Tibial artery (tissue), 4 donors: ENCODE measurements at regions not wholly inside any gene's neighbourhood (a gene's known extent, or its start where the extent isn't known, plus 50 kb on each side); places are given as distances from the start of the nearest gene placed in this dataset.
"Not testable (repeated sequence)": the region's sequence is repeated elsewhere in the genome, so short reads cannot be mapped to it uniquely, and the experiment has no call there.

Source experiments
- DNase-seq, 2 donors: peaks; one replicate each; pipeline ENCODE4 v3.0.0-alpha.2; 2019
- H3K27ac ChIP-seq, 2 donors: fragments of 200-600 bp; sonication (generic) in 1 of 2; 1 replicate in 1 of 2; 2 replicates in 1 of 2; pipeline ENCODE4 v1.5.1; 2018 to 2019; ENCODE audit warnings: mild to moderate bottlenecking in 1 of 2
- H3K27me3 ChIP-seq, 2 donors: fragments of 200-600 bp; sonication (generic) in 1 of 2; one replicate each; pipeline versions ENCODE4 v1.5.1 to v1.6.0; 2016 to 2019
- H3K36me3 ChIP-seq, 3 donors: fragments of 200-600 bp; sonication (generic) in 2 of 3; one replicate each; pipeline ENCODE4 v1.5.1; 2016 to 2019; ENCODE audit warnings: mild to moderate bottlenecking in 2 of 3
- H3K4me1 ChIP-seq, 4 donors: fragments of 200-600 bp; sonication (generic) in 2 of 4; 1 replicate in 3 of 4; 2 replicates in 1 of 4; pipeline ENCODE4 v1.5.1; 2016 to 2019
- H3K4me3 ChIP-seq, 2 donors: fragments of 200-600 bp; sonication (generic) in 1 of 2; 1 replicate in 1 of 2; 2 replicates in 1 of 2; pipeline ENCODE4 v1.5.1; 2018 to 2019; ENCODE audit warnings: mild to moderate bottlenecking in 2 of 2
- H3K9me3 ChIP-seq, 3 donors: fragments of 200-600 bp; sonication (generic) in 1 of 3; one replicate each; pipeline ENCODE4 v1.5.1; 2016 to 2019
- CTCF ChIP-seq, 2 experiments: fragments of 200-600 bp in 1 of 2; fragments of 450-650 bp in 1 of 2; IDR thresholded peaks; one replicate each; pipeline ENCODE4 v1.5.1; 2017 to 2019; ENCODE audit warnings: antibody characterized with exemption in 2 of 2, mild to moderate bottlenecking in 1 of 2, moderate library complexity in 1 of 2
- intact Hi-C: fragments of 100-400 bp; cut with DNase I; formaldehyde crosslinking; loops from one replicate; pipeline ENCODE4 v1.15.0; 2023; ENCODE audit warnings: low total_unique reads

- Histone ChIP-seq H3K36me3 (no peaks in the 10 kb centered on the region), H3K27me3 (no peaks in the 10 kb centered on the region), H3K27ac (peak overlapping the region in 1 of 2 donors; percentile 37), H3K9me3 (no peaks in the 10 kb centered on the region), H3K4me3 (no peak overlapping the region), H3K4me1 (peaks cover 0 to 18% (median 0%) of the 10 kb centered on the region in 4 donors)
- DNase-seq: no peak
- intact Hi-C loops: no loop called here
- TF ChIP-seq CTCF (IDR thresholded peaks at IDR 0.05): no peak
These were observed 131.7 kb upstream of the FAM47B start for GRCh38 chrX:34810916-34811315.

- TF ChIP-seq CTCF (IDR thresholded peaks at IDR 0.05): no peak
- Histone ChIP-seq H3K4me3 (no peak overlapping the region), H3K4me1 (peaks cover 0 to 31% (median 0%) of the 10 kb centered on the region in 4 donors), H3K27me3 (no peaks in the 10 kb centered on the region), H3K27ac (no peak overlapping the region), H3K36me3 (no peaks in the 10 kb centered on the region), H3K9me3 (no peaks in the 10 kb centered on the region)
- intact Hi-C loops: no loop called here
- no peak for DNase-seq
These were observed 129.0 kb upstream of the FAM47B start for GRCh38 chrX:34813618-34814017.

- DNase-seq: no peak
- no peaks in the 10 kb centered on the region for H3K36me3 ChIP-seq
- H3K27me3 ChIP-seq: no peaks in the 10 kb centered on the region
- no peaks in the 10 kb centered on the region for H3K9me3 ChIP-seq
- H3K27ac ChIP-seq: no peak overlapping the region
- TF ChIP-seq CTCF (IDR thresholded peaks at IDR 0.05): no peak
- intact Hi-C loops: no loop called here
- H3K4me3 ChIP-seq: no peak overlapping the region
- no peaks in the 10 kb centered on the region for H3K4me1 ChIP-seq
These were observed 115.6 kb upstream of the FAM47B start for GRCh38 chrX:34826964-34827363.

- H3K27ac ChIP-seq: no peak overlapping the region
- H3K36me3 ChIP-seq: no peaks in the 10 kb centered on the region
- no peak for TF ChIP-seq CTCF (IDR thresholded peaks at IDR 0.05)
- H3K9me3 ChIP-seq: peaks cover 0 to 18% (median 7%) of the 10 kb centered on the region in 3 donors
- intact Hi-C loops: no loop called here
- DNase-seq: no peak
- no peaks in the 10 kb centered on the region for H3K4me1 ChIP-seq
- H3K4me3 ChIP-seq: no peak overlapping the region
- no peaks in the 10 kb centered on the region for H3K27me3 ChIP-seq
These were observed 103.1 kb upstream of the FAM47B start for GRCh38 chrX:34839451-34839850.

GRCh38 chrX:34841205-34841604 lies 101.4 kb upstream of the FAM47B start:
- H3K27me3 ChIP-seq, intact Hi-C loops, H3K4me1 ChIP-seq, H3K36me3 ChIP-seq, H3K4me3 ChIP-seq, DNase-seq, H3K27ac ChIP-seq: not testable (repeated sequence)
- peaks cover 0 to 18% (median 7%) of the 10 kb centered on the region in 3 donors for H3K9me3 ChIP-seq

GRCh38 chrX:34848281-34848680 lies 94.3 kb upstream of the FAM47B start:
- Histone ChIP-seq H3K36me3 (no peaks in the 10 kb centered on the region), H3K4me3 (no peak overlapping the region), H3K27ac (no peak overlapping the region), H3K4me1 (no peaks in the 10 kb centered on the region), H3K9me3 (no peaks in the 10 kb centered on the region), H3K27me3 (no peaks in the 10 kb centered on the region)
- intact Hi-C loops: no loop called here
- DNase-seq: no peak
- no peak for TF ChIP-seq CTCF (IDR thresholded peaks at IDR 0.05)
